IMR-90 (cell line): ENCODE measurements at regions not wholly inside any gene's neighbourhood (a gene's known extent, or its start where the extent isn't known, plus 50 kb on each side); places are given as distances from the start of the nearest gene placed in this dataset.

Experiments used
- ATAC-seq: fragments of 200-7000 bp; cut with Tn5 transposase; 2 replicates; pipeline ENCODE4 v1.9.1; 2020; ENCODE audit warnings: low read depth, mild to moderate bottlenecking, moderate library complexity
- BruUV-seq: library from RNA; stranded (reverse); fragments of 400-500 nt; replicated peaks from 2 replicates; lab custom pipeline; 2021; lab: Mats Ljungman, UMichigan
- CTCF ChIA-PET: fragments of 300-600 bp; formaldehyde crosslinking; extraction: SDS; loops from one replicate; lab custom pipeline; 2021; ENCODE audit warnings: antibody characterized with exemption; lab: Yijun Ruan, JAX
- POLR2A ChIA-PET: fragments of 300-600 bp; sonication (Branson Sonifier 250); formaldehyde crosslinking; loops from one replicate; lab custom pipeline; 2022; ENCODE audit warnings: antibody characterized with exemption; ENCODE audit not compliant: unreplicated experiment; lab: Charles Lee
- DNase-seq: peaks from one replicate; pipeline ENCODE4 v3.0.0; 2013
- H2AFZ ChIP-seq: replicated peaks from 2 replicates; pipeline ENCODE3; 2013; ENCODE audit warnings: low read length, mild to moderate bottlenecking; ENCODE audit not compliant: poor library complexity
- H2AK5ac ChIP-seq: 2 replicates; pipeline ENCODE4 v1.6.1; 2013; ENCODE audit warnings: low read depth, low read length, inconsistent platforms
- H2AK9ac ChIP-seq: replicated peaks from 2 replicates; pipeline ENCODE3; 2013; ENCODE audit warnings: mild to moderate bottlenecking, low read depth, low read length, moderate library complexity; ENCODE audit not compliant: poor library complexity
- H2BK120ac ChIP-seq: 2 replicates; pipeline ENCODE4 v1.6.1; 2013; ENCODE audit warnings: low read depth, low read length, inconsistent platforms
- H2BK15ac ChIP-seq: 3 replicates; pipeline ENCODE4 v1.6.1; 2013; ENCODE audit warnings: low read depth, low read length, inconsistent platforms
- H2BK20ac ChIP-seq: 2 replicates; pipeline ENCODE4 v1.6.1; 2013; ENCODE audit warnings: low read depth, mild to moderate bottlenecking, inconsistent platforms, low read length, moderate library complexity
- H2BK5ac ChIP-seq: 2 replicates; pipeline ENCODE4 v1.6.1; 2013; ENCODE audit warnings: mild to moderate bottlenecking, low read depth, low read length, inconsistent platforms; ENCODE audit not compliant: poor library complexity, severe bottlenecking
- H3K14ac ChIP-seq: replicated peaks from 2 replicates; pipeline ENCODE4 v1.6.1; 2013; ENCODE audit warnings: low read depth, low read length, inconsistent platforms
- H3K18ac ChIP-seq: 2 replicates; pipeline ENCODE4 v1.6.1; 2013; ENCODE audit warnings: low read depth, low read length, control low read depth
- H3K23ac ChIP-seq: 2 replicates; pipeline ENCODE4 v1.6.1; 2013; ENCODE audit warnings: low read depth, low read length, inconsistent platforms
- H3K27ac ChIP-seq: 2 replicates; pipeline ENCODE4 v1.5.1; 2013; ENCODE audit warnings: mild to moderate bottlenecking, control low read depth, low read length; ENCODE audit not compliant: insufficient read depth
- H3K27me3 ChIP-seq: 2 replicates; pipeline ENCODE4 v1.6.1; 2013; ENCODE audit warnings: low read length; ENCODE audit not compliant: control insufficient read depth, insufficient read depth
- H3K36me3 ChIP-seq: 2 replicates; pipeline ENCODE4 v1.6.1; 2013; ENCODE audit warnings: low read length, mixed read lengths; ENCODE audit not compliant: control insufficient read depth, insufficient read depth
- H3K4ac ChIP-seq: 2 replicates; pipeline ENCODE4 v1.6.1; 2013; ENCODE audit warnings: low read depth, low read length, inconsistent platforms
- H3K4me1 ChIP-seq: 2 replicates; pipeline ENCODE4 v1.6.1; 2013; ENCODE audit warnings: low read length, mixed read lengths; ENCODE audit not compliant: control insufficient read depth, insufficient read depth
- H3K4me2 ChIP-seq: 2 replicates; pipeline ENCODE4 v1.6.1; 2013; ENCODE audit warnings: low read depth, mild to moderate bottlenecking, control low read depth, low read length, moderate library complexity
- H3K4me3 ChIP-seq: 2 replicates; pipeline ENCODE4 v1.5.1; 2013; ENCODE audit warnings: low read depth, mild to moderate bottlenecking, control low read depth, low read length, moderate library complexity; ENCODE audit not compliant: insufficient read depth
- H3K56ac ChIP-seq: 2 replicates; pipeline ENCODE4 v1.6.1; 2013; ENCODE audit warnings: low read length, inconsistent platforms; ENCODE audit not compliant: insufficient read depth; ENCODE audit errors: extremely low read depth
- H3K79me1 ChIP-seq, 2 experiments: 2 replicates each; pipeline ENCODE4 v1.6.1; 2013; ENCODE audit warnings: low read length in 2 of 2, inconsistent platforms in 1 of 2, low read depth in 1 of 2
- H3K9ac ChIP-seq: 2 replicates; pipeline ENCODE4 v1.6.1; 2013; ENCODE audit warnings: low read depth, low read length, control low read depth
- H3K9me1 ChIP-seq: 2 replicates; pipeline ENCODE4 v1.6.1; 2013; ENCODE audit warnings: low read length, inconsistent platforms; ENCODE audit not compliant: insufficient read depth
- H3K9me3 ChIP-seq: 2 replicates; pipeline ENCODE4 v1.6.1; 2013; ENCODE audit warnings: low read length; ENCODE audit not compliant: control insufficient read depth, insufficient read depth
- H4K20me1 ChIP-seq: 2 replicates; pipeline ENCODE4 v1.6.1; 2013; ENCODE audit warnings: low read length, inconsistent platforms; ENCODE audit not compliant: insufficient read depth
- H4K5ac ChIP-seq: 2 replicates; pipeline ENCODE4 v1.6.1; 2013; ENCODE audit warnings: mild to moderate bottlenecking, low read depth, low read length, control low read depth
- H4K8ac ChIP-seq, 2 experiments: 2 replicates each; pipeline ENCODE4 v1.6.1; 2013; ENCODE audit warnings: low read depth in 2 of 2, low read length in 2 of 2, control low read depth in 1 of 2, inconsistent platforms in 1 of 2
- H4K91ac ChIP-seq: 2 replicates; pipeline ENCODE4 v1.6.1; 2013; ENCODE audit warnings: low read depth, low read length, inconsistent platforms; ENCODE audit not compliant: insufficient read depth
- BHLHE40 ChIP-seq: fragments of 150-350 bp; IDR thresholded peaks from 2 replicates; pipeline ENCODE4 v1.6.1; 2016; ENCODE audit warnings: mild to moderate bottlenecking, low read depth, low read length
- CEBPB ChIP-seq: IDR thresholded peaks from 2 replicates; pipeline ENCODE4 v1.6.1; 2012; ENCODE audit warnings: low read depth, low read length, improper control_type of control experiment
- CHD1 ChIP-seq: IDR thresholded peaks from 2 replicates; pipeline ENCODE4 v1.6.1; 2012; ENCODE audit warnings: low read depth, low read length, improper control_type of control experiment
- FOS ChIP-seq: fragments of 150-350 bp; IDR thresholded peaks from 2 replicates; pipeline ENCODE4 v1.6.1; 2016; ENCODE audit warnings: low read depth, low read length
- MAFK ChIP-seq: IDR thresholded peaks from 2 replicates; pipeline ENCODE4 v1.6.1; 2012; ENCODE audit warnings: low read depth, low read length, improper control_type of control experiment
- MAZ ChIP-seq: IDR thresholded peaks from 2 replicates; pipeline ENCODE4 v1.6.1; 2012; ENCODE audit warnings: low read depth, mild to moderate bottlenecking, low read length, improper control_type of control experiment, moderate library complexity, borderline replicate concordance
- MXI1 ChIP-seq: IDR thresholded peaks from 2 replicates; pipeline ENCODE4 v1.6.1; 2012; ENCODE audit warnings: low read depth, mild to moderate bottlenecking, low read length, moderate library complexity, borderline replicate concordance
- NFE2L2 ChIP-seq: fragments of 150-350 bp; IDR thresholded peaks from 2 replicates; pipeline ENCODE4 v1.6.1; 2016; ENCODE audit warnings: low read depth, mild to moderate bottlenecking, low read length
- POLR2A ChIP-seq: IDR thresholded peaks from 2 replicates; pipeline ENCODE4 v1.6.1; 2012; ENCODE audit warnings: mild to moderate bottlenecking, low read depth, low read length
- RAD21 ChIP-seq: IDR thresholded peaks from 2 replicates; pipeline ENCODE4 v1.6.1; 2012; ENCODE audit warnings: low read length, improper control_type of control experiment
- RCOR1 ChIP-seq: IDR thresholded peaks from 2 replicates; pipeline ENCODE4 v1.6.1; 2012; ENCODE audit warnings: mild to moderate bottlenecking, low read length, improper control_type of control experiment; ENCODE audit not compliant: insufficient replicate concordance
- RFX5 ChIP-seq: IDR thresholded peaks from 2 replicates; pipeline ENCODE4 v1.8.0; 2012; ENCODE audit warnings: low read depth, mild to moderate bottlenecking, low read length, moderate library complexity
- SMC3 ChIP-seq: fragments of 150-350 bp; IDR thresholded peaks from 2 replicates; pipeline ENCODE4 v1.6.1; 2016; ENCODE audit warnings: low read depth, mild to moderate bottlenecking, antibody characterized with exemption, low read length, moderate library complexity
- WGBS, 2 experiments: methylation state at CpG; one replicate each; pipeline versions ENCODE4 v1.1.5 to v1.1.7; 2013; ENCODE audit warnings: missing lambda C conversion rate in 2 of 2; ENCODE audit not compliant: insufficient read length in 1 of 2; ENCODE audit errors: extremely low coverage in 2 of 2; 5-methylcytosine and 5-hydroxymethylcytosine counted together
- dilution Hi-C: fragments of 300-500 bp; cut with HindIII; formaldehyde crosslinking; loops from one replicate; pipeline ENCODE4 v1.14.3; 2018; ENCODE audit warnings: low sequenced_read_pairs; ENCODE audit not compliant: unreplicated experiment
- in situ Hi-C: fragments of 300-500 bp; cut with MboI; formaldehyde crosslinking; loops from 3 replicates; pipeline ENCODE4 v1.14.3; 2019; ENCODE audit warnings: low sequenced_read_pairs, inconsistent platforms, mixed read lengths
- intact Hi-C: fragments of 100-400 bp; cut with micrococcal nuclease; formaldehyde crosslinking; loops from 2 replicates; pipeline ENCODE4 v1.10.0; 2022
- TF ChIP-seq, protein P1 (sequence below): conservative IDR thresholded peaks from 2 replicates; pipeline ENCODE4 v1.5.1; 2012; ENCODE audit warnings: mild to moderate bottlenecking, low read depth, low read length, improper control_type of control experiment
- TF ChIP-seq, protein P2 (sequence below): fragments of 150-350 bp; IDR thresholded peaks from 2 replicates; pipeline ENCODE4 v1.6.1; 2017; ENCODE audit warnings: mild to moderate bottlenecking, antibody characterized with exemption, low read length, low read depth
- TF ChIP-seq, protein P3 (sequence below): fragments of 150-350 bp; IDR thresholded peaks from 2 replicates; pipeline ENCODE4 v1.6.1; 2016; ENCODE audit warnings: low read depth, mild to moderate bottlenecking, low read length, moderate library complexity, borderline replicate concordance

DNA sequence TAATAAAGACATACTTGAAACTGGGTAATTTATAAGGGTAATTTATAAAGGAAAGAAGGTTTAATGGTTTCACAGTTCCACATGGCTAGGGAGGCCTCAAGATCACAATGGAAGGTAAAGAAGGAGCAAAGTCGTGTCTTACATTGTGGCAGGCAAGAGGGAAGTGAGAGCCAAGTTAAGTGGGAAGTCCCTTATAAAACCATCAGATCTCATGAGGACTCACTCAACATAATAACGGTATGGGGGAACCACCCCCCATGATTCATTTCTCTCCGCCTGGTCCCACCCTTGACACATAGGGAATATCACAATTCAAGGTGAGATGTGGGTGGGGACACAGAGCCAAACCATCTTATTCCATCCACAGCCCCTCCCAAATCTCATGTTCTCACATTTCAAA, 76.8 kb upstream of the ZNF678 start:
- no peak overlapping the region for H3K27ac ChIP-seq
- no peak overlapping the region for H2BK120ac ChIP-seq
- no peak overlapping the region for H2AK5ac ChIP-seq
- ChIA-PET POLR2A (no interaction called here), CTCF (no interaction called here)
- TF ChIP-seq, protein P1, sequence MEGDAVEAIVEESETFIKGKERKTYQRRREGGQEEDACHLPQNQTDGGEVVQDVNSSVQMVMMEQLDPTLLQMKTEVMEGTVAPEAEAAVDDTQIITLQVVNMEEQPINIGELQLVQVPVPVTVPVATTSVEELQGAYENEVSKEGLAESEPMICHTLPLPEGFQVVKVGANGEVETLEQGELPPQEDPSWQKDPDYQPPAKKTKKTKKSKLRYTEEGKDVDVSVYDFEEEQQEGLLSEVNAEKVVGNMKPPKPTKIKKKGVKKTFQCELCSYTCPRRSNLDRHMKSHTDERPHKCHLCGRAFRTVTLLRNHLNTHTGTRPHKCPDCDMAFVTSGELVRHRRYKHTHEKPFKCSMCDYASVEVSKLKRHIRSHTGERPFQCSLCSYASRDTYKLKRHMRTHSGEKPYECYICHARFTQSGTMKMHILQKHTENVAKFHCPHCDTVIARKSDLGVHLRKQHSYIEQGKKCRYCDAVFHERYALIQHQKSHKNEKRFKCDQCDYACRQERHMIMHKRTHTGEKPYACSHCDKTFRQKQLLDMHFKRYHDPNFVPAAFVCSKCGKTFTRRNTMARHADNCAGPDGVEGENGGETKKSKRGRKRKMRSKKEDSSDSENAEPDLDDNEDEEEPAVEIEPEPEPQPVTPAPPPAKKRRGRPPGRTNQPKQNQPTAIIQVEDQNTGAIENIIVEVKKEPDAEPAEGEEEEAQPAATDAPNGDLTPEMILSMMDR = no peak
- TF ChIP-seq, protein P2, sequence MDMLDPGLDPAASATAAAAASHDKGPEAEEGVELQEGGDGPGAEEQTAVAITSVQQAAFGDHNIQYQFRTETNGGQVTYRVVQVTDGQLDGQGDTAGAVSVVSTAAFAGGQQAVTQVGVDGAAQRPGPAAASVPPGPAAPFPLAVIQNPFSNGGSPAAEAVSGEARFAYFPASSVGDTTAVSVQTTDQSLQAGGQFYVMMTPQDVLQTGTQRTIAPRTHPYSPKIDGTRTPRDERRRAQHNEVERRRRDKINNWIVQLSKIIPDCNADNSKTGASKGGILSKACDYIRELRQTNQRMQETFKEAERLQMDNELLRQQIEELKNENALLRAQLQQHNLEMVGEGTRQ = no peak
- TF ChIP-seq, protein P3, sequence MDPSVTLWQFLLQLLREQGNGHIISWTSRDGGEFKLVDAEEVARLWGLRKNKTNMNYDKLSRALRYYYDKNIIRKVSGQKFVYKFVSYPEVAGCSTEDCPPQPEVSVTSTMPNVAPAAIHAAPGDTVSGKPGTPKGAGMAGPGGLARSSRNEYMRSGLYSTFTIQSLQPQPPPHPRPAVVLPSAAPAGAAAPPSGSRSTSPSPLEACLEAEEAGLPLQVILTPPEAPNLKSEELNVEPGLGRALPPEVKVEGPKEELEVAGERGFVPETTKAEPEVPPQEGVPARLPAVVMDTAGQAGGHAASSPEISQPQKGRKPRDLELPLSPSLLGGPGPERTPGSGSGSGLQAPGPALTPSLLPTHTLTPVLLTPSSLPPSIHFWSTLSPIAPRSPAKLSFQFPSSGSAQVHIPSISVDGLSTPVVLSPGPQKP = no peak
- no peak for TF ChIP-seq RCOR1
- no peak for TF ChIP-seq CHD1
- TF ChIP-seq RFX5 = no peak
- TF ChIP-seq BHLHE40 = no peak
- no peak for TF ChIP-seq RAD21
- TF ChIP-seq POLR2A = no peak
- no peak for TF ChIP-seq MAFK
- no peak for TF ChIP-seq MXI1
- TF ChIP-seq CEBPB = no peak
- no peak for TF ChIP-seq FOS
- no peak for TF ChIP-seq MAZ
- no peak for TF ChIP-seq NFE2L2
- TF ChIP-seq SMC3 = no peak
- H3K4me2 ChIP-seq = no peak overlapping the region
- H3K36me3 ChIP-seq = no peaks in the 10 kb centered on the region
- H3K56ac ChIP-seq = no peak overlapping the region
- DNase-seq = no peak
- peaks cover 2% of the 10 kb centered on the region for H3K27me3 ChIP-seq
- dilution Hi-C loops = no loop called here
- H4K91ac ChIP-seq = no peak overlapping the region
- no peak overlapping the region for H3K18ac ChIP-seq
- no peaks in the 10 kb centered on the region for H3K4me1 ChIP-seq
- no peak overlapping the region for H3K4ac ChIP-seq
- no peak overlapping the region for H2BK5ac ChIP-seq
- H3K79me1 ChIP-seq = no peaks in the 10 kb centered on the region
- BruUV-seq = no TSS peak
- intact Hi-C loops = loop anchor here (10.0 kb wide), 1 partner anchor 598 kb away; the partner anchor contains the start of gene ARF1
- no peak overlapping the region for H4K5ac ChIP-seq
- H3K9ac ChIP-seq = no peak overlapping the region
- no peak overlapping the region for H2BK20ac ChIP-seq
- H3K14ac ChIP-seq = no peak overlapping the region
- H4K8ac ChIP-seq = no peak overlapping the region
- H3K9me3 ChIP-seq = no peaks in the 10 kb centered on the region
- no peak overlapping the region for H2AFZ ChIP-seq
- H3K23ac ChIP-seq = no peak overlapping the region
- no peak overlapping the region for H3K4me3 ChIP-seq
- no peak for ATAC-seq
- H4K20me1 ChIP-seq = no peaks in the 10 kb centered on the region
- no peak overlapping the region for H2AK9ac ChIP-seq
- WGBS, 2 experiments = no CpG with 5 or more reads among the region's 3 CpGs
- H2BK15ac ChIP-seq = no peak overlapping the region
- H3K9me1 ChIP-seq = no peaks in the 10 kb centered on the region
- in situ Hi-C loops = loop anchor here (25.0 kb wide), 1 partner anchor 451 kb away; the partner anchor contains the start of gene WNT9A
